Testis (tissue), 2 donors: ENCODE measurements at regions not wholly inside any gene's neighbourhood (a gene's known extent, or its start where the extent isn't known, plus 50 kb on each side); places are given as distances from the start of the nearest gene placed in this dataset.

Source experiments
- POLR2A ChIP-seq: fragments of 450-650 bp; IDR thresholded peaks from one replicate; pipeline ENCODE4 v1.6.1; 2017; ENCODE audit warnings: antibody characterized with exemption, mild to moderate bottlenecking, moderate library complexity
- TF ChIP-seq, protein P1 (sequence below), 3 experiments: fragments of 450-650 bp in 2 of 3; fragments of 200-600 bp in 1 of 3; sonication (generic) in 1 of 3; IDR thresholded peaks; one replicate each; pipeline ENCODE4 v1.5.1; 2016 to 2019; ENCODE audit warnings: antibody characterized with exemption in 3 of 3, mild to moderate bottlenecking in 2 of 3, moderate library complexity in 1 of 3

DNA sequence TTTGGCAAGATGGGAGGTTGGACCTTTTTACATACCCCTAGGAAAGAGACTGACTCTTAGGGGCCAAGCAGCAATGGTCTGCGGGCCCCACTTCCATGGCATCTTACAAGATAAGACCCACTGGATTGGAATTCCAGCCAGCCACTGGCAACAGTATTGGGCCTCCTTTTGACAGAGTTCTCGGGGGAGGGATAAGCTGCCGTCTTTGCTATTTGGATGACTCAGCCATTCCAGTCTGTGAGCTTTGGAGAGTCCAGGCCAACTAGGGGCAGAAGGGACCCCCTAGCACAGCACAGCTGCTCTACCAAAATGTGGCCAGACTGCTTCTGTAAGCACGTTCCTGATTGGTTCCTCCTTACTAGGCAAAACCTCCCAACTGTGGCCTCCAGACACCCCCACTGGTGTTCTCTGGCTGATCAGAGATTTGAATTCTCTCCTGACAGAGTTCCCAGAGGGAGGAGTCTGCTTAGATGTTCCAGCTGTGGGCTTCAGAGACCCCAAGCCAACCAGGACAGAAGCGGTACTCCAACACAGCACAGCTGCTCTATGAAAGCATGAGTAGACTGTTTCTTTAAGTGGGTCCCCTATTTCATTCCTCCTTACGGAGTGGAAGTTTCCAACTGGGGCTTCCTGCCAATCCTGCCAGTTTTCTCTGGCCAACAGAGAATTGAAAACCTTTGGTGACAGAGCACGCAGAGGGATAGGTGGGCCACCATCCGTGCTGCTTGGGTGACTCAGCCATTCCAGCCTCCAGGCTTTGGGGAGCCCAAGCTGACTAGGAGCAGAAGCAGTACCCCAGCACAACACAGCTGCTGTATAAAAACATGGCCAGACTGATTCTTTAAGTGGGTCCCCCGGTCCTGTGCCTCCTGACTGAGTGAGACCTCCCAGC lies 672.1 kb upstream of the RIOK2 start:
- TF ChIP-seq, protein P1, sequence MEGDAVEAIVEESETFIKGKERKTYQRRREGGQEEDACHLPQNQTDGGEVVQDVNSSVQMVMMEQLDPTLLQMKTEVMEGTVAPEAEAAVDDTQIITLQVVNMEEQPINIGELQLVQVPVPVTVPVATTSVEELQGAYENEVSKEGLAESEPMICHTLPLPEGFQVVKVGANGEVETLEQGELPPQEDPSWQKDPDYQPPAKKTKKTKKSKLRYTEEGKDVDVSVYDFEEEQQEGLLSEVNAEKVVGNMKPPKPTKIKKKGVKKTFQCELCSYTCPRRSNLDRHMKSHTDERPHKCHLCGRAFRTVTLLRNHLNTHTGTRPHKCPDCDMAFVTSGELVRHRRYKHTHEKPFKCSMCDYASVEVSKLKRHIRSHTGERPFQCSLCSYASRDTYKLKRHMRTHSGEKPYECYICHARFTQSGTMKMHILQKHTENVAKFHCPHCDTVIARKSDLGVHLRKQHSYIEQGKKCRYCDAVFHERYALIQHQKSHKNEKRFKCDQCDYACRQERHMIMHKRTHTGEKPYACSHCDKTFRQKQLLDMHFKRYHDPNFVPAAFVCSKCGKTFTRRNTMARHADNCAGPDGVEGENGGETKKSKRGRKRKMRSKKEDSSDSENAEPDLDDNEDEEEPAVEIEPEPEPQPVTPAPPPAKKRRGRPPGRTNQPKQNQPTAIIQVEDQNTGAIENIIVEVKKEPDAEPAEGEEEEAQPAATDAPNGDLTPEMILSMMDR (IDR thresholded peaks at IDR 0.05), result no peak
- TF ChIP-seq POLR2A, result no peak
